Liver (tissue), 8 donors: ENCODE measurements at regions not wholly inside any gene's neighbourhood (a gene's known extent, or its start where the extent isn't known, plus 50 kb on each side); places are given as distances from the start of the nearest gene placed in this dataset.

Experiments used
- DNase-seq: peaks from one replicate; pipeline ENCODE4 v3.0.0-alpha.2; 2017; ENCODE audit warnings: low spot score
- H3K27ac ChIP-seq, 2 donors: one replicate each; pipeline ENCODE4 v1.7.0; 2013; ENCODE audit warnings: inconsistent platforms in 2 of 2, low read length in 2 of 2, control low read depth in 1 of 2, low read depth in 1 of 2, mild to moderate bottlenecking in 1 of 2
- H3K27me3 ChIP-seq, 4 donors: one replicate each; pipeline versions ENCODE4 v1.6.1 to v1.7.0; 2013; ENCODE audit warnings: low read length in 3 of 4, inconsistent platforms in 1 of 4, mild to moderate bottlenecking in 1 of 4, moderate library complexity in 1 of 4; ENCODE audit not compliant: control insufficient read depth in 4 of 4, insufficient read depth in 4 of 4
- H3K36me3 ChIP-seq, 4 donors: one replicate each; pipeline versions ENCODE4 v1.6.1 to v1.7.0; 2013; ENCODE audit warnings: low read length in 3 of 4, mild to moderate bottlenecking in 3 of 4, low read depth in 1 of 4, moderate library complexity in 1 of 4; ENCODE audit not compliant: control insufficient read depth in 4 of 4, insufficient read depth in 3 of 4
- H3K4me1 ChIP-seq, 4 donors: one replicate each; pipeline versions ENCODE4 v1.6.1 to v1.7.0; 2013; ENCODE audit warnings: low read length in 3 of 4, mild to moderate bottlenecking in 3 of 4, moderate library complexity in 1 of 4; ENCODE audit not compliant: control insufficient read depth in 4 of 4, insufficient read depth in 4 of 4
- H3K4me3 ChIP-seq, 3 donors: one replicate each; pipeline versions ENCODE4 v1.6.1 to v1.7.0; 2013; ENCODE audit warnings: low read length in 3 of 3, control low read depth in 1 of 3, low read depth in 1 of 3, mild to moderate bottlenecking in 1 of 3
- H3K9ac ChIP-seq, 2 donors: one replicate each; pipeline ENCODE4 v1.7.0; 2013; ENCODE audit warnings: low read length in 2 of 2, mild to moderate bottlenecking in 2 of 2, moderate library complexity in 2 of 2, control low read depth in 1 of 2, low read depth in 1 of 2
- H3K9me3 ChIP-seq, 4 donors: one replicate each; pipeline versions ENCODE4 v1.6.1 to v1.7.0; 2013; ENCODE audit warnings: low read length in 3 of 4; ENCODE audit not compliant: control insufficient read depth in 4 of 4
- ATF3 ChIP-seq: IDR thresholded peaks from 2 replicates; pipeline ENCODE4 v1.6.1; 2016; ENCODE audit warnings: antibody characterized with exemption
- EGR1 ChIP-seq, 2 donors: IDR thresholded peaks; 2 replicates each; pipeline ENCODE4 v1.6.1; 2016 to 2018; ENCODE audit warnings: antibody characterized with exemption in 2 of 2, low read depth in 2 of 2
- FOXA1 ChIP-seq: IDR thresholded peaks from 2 replicates; pipeline ENCODE4 v1.6.1; 2016; ENCODE audit warnings: antibody characterized with exemption
- GABPA ChIP-seq, 2 donors: IDR thresholded peaks in 1 of 2; conservative IDR thresholded peaks in 1 of 2; 2 replicates each; pipeline ENCODE4 v1.6.1; 2016; ENCODE audit warnings: antibody characterized with exemption in 2 of 2, mild to moderate bottlenecking in 1 of 2, moderate library complexity in 1 of 2
- HNF4A ChIP-seq, 2 donors: conservative IDR thresholded peaks; 2 replicates each; pipeline ENCODE4 v1.6.1; 2016; ENCODE audit warnings: antibody characterized with exemption in 2 of 2, mild to moderate bottlenecking in 2 of 2
- HNF4G ChIP-seq: IDR thresholded peaks from 2 replicates; pipeline ENCODE4 v1.6.1; 2016; ENCODE audit warnings: antibody characterized with exemption
- JUND ChIP-seq, 2 donors: IDR thresholded peaks; 2 replicates each; pipeline ENCODE4 v1.6.1; 2016; ENCODE audit warnings: antibody characterized with exemption in 2 of 2
- NR2F2 ChIP-seq: IDR thresholded peaks from 2 replicates; pipeline ENCODE4 v1.6.1; 2016; ENCODE audit warnings: antibody characterized with exemption
- RAD21 ChIP-seq, 2 donors: IDR thresholded peaks; 2 replicates each; pipeline ENCODE4 v1.6.1; 2016; ENCODE audit warnings: antibody characterized with exemption in 2 of 2, mild to moderate bottlenecking in 2 of 2
- RXRA ChIP-seq, 2 donors: IDR thresholded peaks; 2 replicates each; pipeline ENCODE4 v1.6.1; 2017 to 2018; ENCODE audit warnings: antibody characterized with exemption in 2 of 2, mild to moderate bottlenecking in 1 of 2
- TAF1 ChIP-seq: conservative IDR thresholded peaks from 2 replicates; pipeline ENCODE4 v1.6.1; 2016; ENCODE audit warnings: antibody characterized with exemption, mild to moderate bottlenecking
- YY1 ChIP-seq: IDR thresholded peaks from 2 replicates; pipeline ENCODE4 v1.6.1; 2016; ENCODE audit warnings: antibody characterized with exemption, mild to moderate bottlenecking
- WGBS: extraction: QIAGEN DNeasy Blood & Tissue Kit; methylation state at CpG from one replicate; pipeline ENCODE4 v1.1.7; 2013; 5-methylcytosine and 5-hydroxymethylcytosine counted together
- TF ChIP-seq, protein P1 (sequence below): IDR thresholded peaks from 2 replicates; pipeline ENCODE4 v1.6.1; 2016; ENCODE audit warnings: antibody characterized with exemption
- TF ChIP-seq, protein P2 (sequence below): IDR thresholded peaks from 2 replicates; pipeline ENCODE4 v1.6.1; 2016; ENCODE audit warnings: antibody characterized with exemption
- TF ChIP-seq, protein P3 (sequence below): fragments of 150-350 bp; IDR thresholded peaks from 2 replicates; pipeline ENCODE4 v1.5.1; 2017; ENCODE audit warnings: improper control_type of control experiment, low read depth, low read length; ENCODE audit not compliant: missing input control
- donor health status: healthy.
- donor health status: healthy.
- donor health status: healthy.
- donor health status: healthy.
- donor health status: healthy.

GRCh38 chr21:18810136-18810535 lies 406.6 kb upstream of the TMPRSS15 start (continued):
- TF ChIP-seq, protein P1, sequence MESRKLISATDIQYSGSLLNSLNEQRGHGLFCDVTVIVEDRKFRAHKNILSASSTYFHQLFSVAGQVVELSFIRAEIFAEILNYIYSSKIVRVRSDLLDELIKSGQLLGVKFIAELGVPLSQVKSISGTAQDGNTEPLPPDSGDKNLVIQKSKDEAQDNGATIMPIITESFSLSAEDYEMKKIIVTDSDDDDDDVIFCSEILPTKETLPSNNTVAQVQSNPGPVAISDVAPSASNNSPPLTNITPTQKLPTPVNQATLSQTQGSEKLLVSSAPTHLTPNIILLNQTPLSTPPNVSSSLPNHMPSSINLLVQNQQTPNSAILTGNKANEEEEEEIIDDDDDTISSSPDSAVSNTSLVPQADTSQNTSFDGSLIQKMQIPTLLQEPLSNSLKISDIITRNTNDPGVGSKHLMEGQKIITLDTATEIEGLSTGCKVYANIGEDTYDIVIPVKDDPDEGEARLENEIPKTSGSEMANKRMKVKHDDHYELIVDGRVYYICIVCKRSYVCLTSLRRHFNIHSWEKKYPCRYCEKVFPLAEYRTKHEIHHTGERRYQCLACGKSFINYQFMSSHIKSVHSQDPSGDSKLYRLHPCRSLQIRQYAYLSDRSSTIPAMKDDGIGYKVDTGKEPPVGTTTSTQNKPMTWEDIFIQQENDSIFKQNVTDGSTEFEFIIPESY = no peak
- TF ChIP-seq GABPA (IDR thresholded peaks at IDR 0.05 in 1 of 2, conservative IDR thresholded peaks at IDR 0.05 in 1 of 2) = no peak

GRCh38 chr21:18812308-18812707 lies 408.7 kb upstream of the TMPRSS15 start:
- no peak overlapping the region for H3K4me3 ChIP-seq
- WGBS = 72% methylated on average over 5 of the region's 5 CpGs
- DNase-seq = no peak

GRCh38 chr21:18819507-18819906 lies 415.9 kb upstream of the TMPRSS15 start:
- H3K36me3 ChIP-seq = no peaks in the 10 kb centered on the region
- no peak overlapping the region for H3K9ac ChIP-seq
- no peaks in the 10 kb centered on the region for H3K4me1 ChIP-seq
- DNase-seq = no peak
- H3K4me3 ChIP-seq = no peak overlapping the region
- 51% methylated on average over 1 of the region's 1 CpG for WGBS
- H3K27me3 ChIP-seq = no peaks in the 10 kb centered on the region
- H3K27ac ChIP-seq = no peak overlapping the region
- no peaks in the 10 kb centered on the region for H3K9me3 ChIP-seq
- no peak for TF ChIP-seq YY1
- TF ChIP-seq, protein P2, sequence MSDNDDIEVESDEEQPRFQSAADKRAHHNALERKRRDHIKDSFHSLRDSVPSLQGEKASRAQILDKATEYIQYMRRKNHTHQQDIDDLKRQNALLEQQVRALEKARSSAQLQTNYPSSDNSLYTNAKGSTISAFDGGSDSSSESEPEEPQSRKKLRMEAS = no peak
- TF ChIP-seq, protein P3, sequence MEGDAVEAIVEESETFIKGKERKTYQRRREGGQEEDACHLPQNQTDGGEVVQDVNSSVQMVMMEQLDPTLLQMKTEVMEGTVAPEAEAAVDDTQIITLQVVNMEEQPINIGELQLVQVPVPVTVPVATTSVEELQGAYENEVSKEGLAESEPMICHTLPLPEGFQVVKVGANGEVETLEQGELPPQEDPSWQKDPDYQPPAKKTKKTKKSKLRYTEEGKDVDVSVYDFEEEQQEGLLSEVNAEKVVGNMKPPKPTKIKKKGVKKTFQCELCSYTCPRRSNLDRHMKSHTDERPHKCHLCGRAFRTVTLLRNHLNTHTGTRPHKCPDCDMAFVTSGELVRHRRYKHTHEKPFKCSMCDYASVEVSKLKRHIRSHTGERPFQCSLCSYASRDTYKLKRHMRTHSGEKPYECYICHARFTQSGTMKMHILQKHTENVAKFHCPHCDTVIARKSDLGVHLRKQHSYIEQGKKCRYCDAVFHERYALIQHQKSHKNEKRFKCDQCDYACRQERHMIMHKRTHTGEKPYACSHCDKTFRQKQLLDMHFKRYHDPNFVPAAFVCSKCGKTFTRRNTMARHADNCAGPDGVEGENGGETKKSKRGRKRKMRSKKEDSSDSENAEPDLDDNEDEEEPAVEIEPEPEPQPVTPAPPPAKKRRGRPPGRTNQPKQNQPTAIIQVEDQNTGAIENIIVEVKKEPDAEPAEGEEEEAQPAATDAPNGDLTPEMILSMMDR = no peak
- no peak for TF ChIP-seq TAF1
- TF ChIP-seq, protein P1 = no peak

More at GRCh38 chr21:18812308-18812707, 408.7 kb upstream of the TMPRSS15 start:
- no peaks in the 10 kb centered on the region for H3K27me3 ChIP-seq
- no peaks in the 10 kb centered on the region for H3K9me3 ChIP-seq
- H3K4me1 ChIP-seq = no peaks in the 10 kb centered on the region
- H3K36me3 ChIP-seq = no peaks in the 10 kb centered on the region
- no peak overlapping the region for H3K27ac ChIP-seq
- H3K9ac ChIP-seq = no peak overlapping the region
- TF ChIP-seq, protein P3 = no peak
- TF ChIP-seq JUND (IDR thresholded peaks at IDR 0.05) (no peak), EGR1 (IDR thresholded peaks at IDR 0.05; ENCODE audit: low read depth in 2 of 2) (no peak), YY1 (no peak), GABPA (IDR thresholded peaks at IDR 0.05 in 1 of 2, conservative IDR thresholded peaks at IDR 0.05 in 1 of 2) (no peak), RXRA (IDR thresholded peaks at IDR 0.05) (no peak), HNF4A (conservative IDR thresholded peaks at IDR 0.05) (no peak), ATF3 (no peak), FOXA1 (no peak), NR2F2 (no peak), RAD21 (IDR thresholded peaks at IDR 0.05) (no peak), HNF4G (no peak)
- TF ChIP-seq, protein P1 = no peak
